GM23338 (cell line): ENCODE measurements at regions not wholly inside any gene's neighbourhood (a gene's known extent, or its start where the extent isn't known, plus 50 kb on each side); places are given as distances from the start of the nearest gene placed in this dataset.

Source experiments
- EZH2 ChIP-seq: fragments of 200-600 bp; sonication (generic); IDR thresholded peaks from one replicate; pipeline ENCODE4 v1.8.0; 2017; ENCODE audit warnings: antibody characterized with exemption, mild to moderate bottlenecking, low read depth; ENCODE audit not compliant: unreplicated experiment
- NANOG ChIP-seq: IDR thresholded peaks from 2 replicates; pipeline ENCODE4 v1.6.1; 2016; ENCODE audit warnings: antibody characterized with exemption, borderline replicate concordance
- POLR2AphosphoS5 ChIP-seq: IDR thresholded peaks from 2 replicates; pipeline ENCODE4 v1.6.1; 2016; ENCODE audit warnings: antibody characterized with exemption, low read depth

DNA sequence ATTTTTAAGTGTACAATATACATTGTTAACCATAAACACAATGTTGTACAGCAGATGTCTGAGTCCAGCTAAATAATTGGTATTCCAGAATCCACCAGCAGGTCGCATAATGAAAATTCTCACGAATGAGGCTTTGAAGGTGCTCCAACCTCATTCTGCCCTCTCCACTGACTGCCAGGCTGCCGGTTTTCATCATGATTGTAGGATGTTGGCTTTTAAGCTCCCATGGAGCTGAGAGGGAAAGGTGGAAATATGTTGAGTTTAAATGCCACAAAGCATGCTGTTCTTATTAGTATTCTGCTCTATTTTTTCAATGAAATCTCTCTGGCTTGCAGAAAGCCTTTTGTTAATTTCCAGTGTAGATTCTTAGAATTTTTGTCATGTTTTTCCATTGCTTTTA lies 337.2 kb upstream of the DDI1 start:
- TF ChIP-seq POLR2AphosphoS5 (no peak), EZH2 (no peak), NANOG (no peak)
